NCI-H345 treated with DMSO at 0.1 percent for 48 hours (cell line): ENCODE measurements at regions not wholly inside any gene's neighbourhood (a gene's known extent, or its start where the extent isn't known, plus 50 kb on each side); places are given as distances from the start of the nearest gene placed in this dataset.

Experiments used
- DNase-seq: peaks from one replicate; lab custom pipeline; 2025; ENCODE audit not compliant: unreplicated experiment; lab: John Stamatoyannopoulos, UW

- DNase-seq: peak; percentile 77
These were observed 193.3 kb upstream of the AGAP1 start for GRCh38 chr2:235300368-235301201.

DNA sequence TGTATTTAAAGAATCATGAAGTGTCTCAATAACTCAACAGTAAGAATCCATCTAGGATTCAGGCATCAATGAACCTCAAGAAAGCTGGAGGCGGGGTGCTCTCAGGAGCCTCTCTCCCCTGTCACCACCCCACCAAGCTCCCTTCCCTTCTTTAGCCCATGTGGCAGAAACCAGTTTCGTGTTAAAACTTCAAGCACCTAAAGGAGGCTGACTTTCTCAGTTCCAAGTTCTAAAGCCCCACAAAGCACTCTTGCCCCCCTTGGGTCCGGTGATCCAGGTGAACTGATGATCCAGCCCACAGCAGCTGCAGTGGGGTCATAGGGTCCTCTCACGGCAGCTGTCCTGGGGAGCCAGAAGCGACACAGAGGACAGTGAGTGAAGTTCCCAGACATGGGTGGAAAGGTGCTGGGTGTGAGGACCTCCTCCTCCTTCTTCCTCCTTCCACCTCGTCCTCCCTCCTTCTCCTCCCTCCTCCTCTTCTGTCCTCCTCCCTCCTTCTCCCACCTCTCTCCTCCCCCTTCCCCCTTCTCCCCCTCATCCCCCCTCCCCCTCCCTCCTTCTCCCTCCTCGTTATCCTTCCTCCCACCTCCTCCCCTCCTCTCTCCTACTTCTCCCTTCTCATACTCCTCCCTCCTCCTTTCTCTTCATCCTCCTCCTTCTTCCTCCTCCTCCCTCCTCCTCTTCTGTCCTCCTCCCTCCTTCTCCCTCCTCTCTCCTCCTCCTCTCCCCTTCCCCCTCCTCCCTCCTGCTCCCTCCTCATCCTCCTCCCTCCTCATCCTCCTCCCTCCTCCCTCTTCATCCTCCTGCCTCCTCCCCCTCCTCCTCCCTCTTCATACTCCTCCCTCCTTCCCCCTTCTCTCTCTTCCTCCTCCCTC lies 192.4 kb upstream of the AGAP1 start:
- DNase-seq: no peak

- DNase-seq: no peak
These were observed 191.6 kb upstream of the AGAP1 start for GRCh38 chr2:235302263-235302662.

DNA sequence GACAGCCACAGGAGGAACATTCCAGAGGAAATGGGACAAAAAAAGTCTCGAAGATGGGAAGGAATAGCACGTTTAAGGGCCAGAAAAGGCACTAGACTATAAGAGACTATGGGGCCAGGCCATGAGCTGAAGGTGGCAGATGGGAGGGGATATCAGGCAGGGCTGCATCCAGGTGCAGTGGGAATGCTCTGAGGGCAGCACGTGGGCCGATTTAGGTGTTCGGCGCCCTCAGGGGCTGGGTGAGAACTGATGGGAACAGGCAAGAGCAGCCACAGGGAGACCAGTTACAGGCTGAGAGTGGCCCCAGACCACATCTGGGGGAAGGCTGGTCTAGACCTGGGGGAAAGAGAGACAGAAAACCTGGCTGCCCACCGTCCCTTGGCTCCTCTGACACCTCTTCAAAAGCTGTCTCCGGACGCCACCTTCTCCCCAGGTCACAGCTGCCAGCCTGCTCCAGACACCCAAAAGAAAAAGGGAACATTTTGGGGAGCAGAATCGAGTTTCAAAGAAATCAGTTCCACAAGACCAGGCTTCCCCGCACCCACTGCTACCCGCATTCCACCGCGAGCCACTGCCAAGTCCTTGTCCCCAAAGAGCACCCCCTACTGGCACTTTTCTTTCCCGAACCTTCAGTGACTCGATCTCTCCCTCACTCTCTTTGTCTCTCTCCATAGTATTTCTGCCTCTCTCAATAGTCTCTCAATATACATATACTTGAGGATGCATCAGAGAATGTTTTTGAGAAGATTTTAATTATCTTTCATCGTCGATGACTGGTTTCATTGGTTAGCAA lies 190.1 kb upstream of the AGAP1 start:
- DNase-seq: no peak

DNA sequence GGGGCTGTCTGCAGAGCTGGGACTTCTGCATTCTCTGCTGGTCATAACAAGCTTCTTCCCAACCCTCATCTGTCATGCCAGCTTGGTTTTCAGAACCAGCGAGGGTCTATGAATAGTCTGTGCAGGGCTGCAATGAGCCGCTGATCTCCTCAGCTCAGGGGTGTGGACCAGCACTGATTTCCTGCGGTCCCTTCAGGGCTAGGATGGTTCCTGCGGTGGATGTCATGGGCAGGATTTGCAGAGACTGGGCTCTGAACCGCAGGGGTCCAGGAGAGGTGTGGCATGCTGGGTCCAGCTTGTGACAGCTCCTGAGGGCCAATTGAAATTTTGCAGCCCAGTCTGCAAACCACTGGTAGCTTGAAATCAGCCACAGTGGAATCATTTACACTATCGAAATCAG lies 188.2 kb upstream of the AGAP1 start:
- no peak for DNase-seq

DNA sequence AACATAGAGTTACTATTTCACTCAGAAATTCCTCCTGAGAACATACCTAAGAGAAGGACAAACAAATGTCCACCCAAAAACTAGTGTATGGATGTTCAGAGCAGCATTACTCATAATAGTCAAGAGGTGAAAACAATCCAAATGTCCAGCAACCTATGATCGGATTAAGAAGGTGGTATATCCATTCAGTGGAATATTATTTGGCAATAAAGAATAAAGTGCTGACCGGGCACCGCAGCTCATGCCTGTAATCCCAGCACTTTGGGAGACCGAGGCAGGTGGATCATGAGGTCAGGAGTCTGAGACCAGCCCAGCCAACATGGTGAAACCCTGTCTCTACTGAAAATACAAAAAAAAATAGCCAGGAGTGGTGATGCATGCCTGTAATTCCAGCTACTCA lies 182.8 kb upstream of the AGAP1 start:
- DNase-seq: no peak

DNA sequence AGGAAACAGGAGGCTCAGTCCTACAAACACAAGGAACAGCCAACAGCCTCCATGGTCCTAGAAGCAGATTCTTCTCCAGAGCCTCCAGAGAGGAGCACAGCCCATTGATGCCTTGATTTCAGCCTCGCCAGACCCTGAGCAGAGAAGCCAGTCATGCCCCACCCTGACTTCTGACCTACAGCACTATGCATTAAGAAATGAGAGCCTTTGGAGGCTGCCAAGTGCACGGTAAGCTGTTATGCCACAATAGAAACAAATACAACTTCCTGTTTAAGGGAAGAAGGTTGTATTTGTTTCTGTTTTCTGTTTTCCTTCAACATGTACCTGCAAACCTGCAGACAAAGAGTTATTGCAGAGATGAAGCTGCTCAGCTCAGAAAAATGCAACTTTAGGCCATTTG lies 181.3 kb upstream of the AGAP1 start:
- DNase-seq: no peak

DNA sequence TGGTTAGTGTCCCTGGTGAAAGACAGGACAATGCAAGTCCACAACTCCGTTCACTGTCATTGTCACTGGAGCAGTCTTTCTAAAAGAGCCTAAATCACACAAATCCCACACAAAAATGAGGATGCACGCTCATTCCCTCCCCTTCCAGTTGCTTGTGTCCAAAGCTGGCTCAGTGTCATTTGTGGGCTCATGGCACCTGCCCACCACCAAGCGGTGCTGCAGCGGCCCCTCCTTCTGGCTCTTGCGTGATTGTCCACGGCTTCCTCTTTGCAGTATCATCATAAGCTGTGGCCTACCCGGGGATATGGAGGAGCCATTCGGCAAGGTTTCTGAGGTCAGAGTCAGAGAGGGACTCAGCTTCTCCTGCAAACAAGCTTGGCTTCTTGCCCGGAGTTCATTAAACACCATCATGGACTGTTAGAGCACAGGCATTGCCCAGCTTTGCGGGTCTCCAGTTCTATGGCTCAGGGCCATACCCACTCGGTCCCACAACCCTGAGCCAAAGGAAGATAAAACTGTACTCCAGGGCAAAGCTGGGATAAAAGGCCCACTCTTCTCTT lies 179.4 kb upstream of the AGAP1 start:
- DNase-seq: no peak

- no peak for DNase-seq
These were observed 174.7 kb upstream of the AGAP1 start for GRCh38 chr2:235319095-235319494.

DNA sequence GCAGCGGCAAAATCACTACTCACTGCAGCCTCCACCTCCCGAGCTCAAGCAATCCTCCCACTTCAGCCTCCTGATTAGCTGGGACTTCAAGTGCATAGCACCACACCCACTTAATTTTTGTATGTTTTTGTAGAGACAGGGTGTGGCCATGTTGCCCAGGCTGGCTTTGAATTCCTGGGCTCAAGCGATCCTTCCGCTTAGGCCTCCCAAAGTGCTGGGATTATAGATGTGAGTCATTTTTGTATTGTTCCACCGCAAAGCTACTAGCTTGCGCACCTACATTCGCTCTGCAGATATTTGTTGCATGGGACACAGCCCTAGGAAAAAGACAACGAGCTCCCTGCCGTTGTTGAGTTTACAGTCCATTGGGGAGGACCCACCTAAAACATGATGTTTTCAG lies 173.5 kb upstream of the AGAP1 start:
- DNase-seq: no peak

DNA sequence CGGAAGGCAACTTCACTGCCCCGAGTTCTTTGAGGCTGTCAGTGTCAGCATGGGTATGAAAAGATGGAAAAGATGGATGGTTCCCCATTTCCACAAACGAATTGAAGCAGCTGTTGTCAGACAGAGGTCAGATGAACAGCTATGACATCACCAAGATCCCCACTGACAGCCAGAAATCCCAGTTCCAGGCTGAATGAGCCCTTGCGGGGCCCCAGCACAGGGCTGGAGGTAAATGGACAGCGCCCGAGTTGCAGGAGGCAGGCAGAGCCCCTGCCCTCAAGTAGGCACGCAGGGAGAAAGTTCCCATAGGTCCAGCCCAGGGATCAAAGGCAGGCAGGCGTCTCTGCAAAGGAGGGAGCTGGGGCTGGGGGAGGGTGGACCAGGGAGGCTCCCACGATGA lies 169.5 kb upstream of the AGAP1 start:
- no peak for DNase-seq

- no peak for DNase-seq
These were observed 168.7 kb upstream of the AGAP1 start for GRCh38 chr2:235325151-235325550.

GRCh38 chr2:235328991-235329390 lies 164.9 kb upstream of the AGAP1 start:
- DNase-seq: no peak

DNA sequence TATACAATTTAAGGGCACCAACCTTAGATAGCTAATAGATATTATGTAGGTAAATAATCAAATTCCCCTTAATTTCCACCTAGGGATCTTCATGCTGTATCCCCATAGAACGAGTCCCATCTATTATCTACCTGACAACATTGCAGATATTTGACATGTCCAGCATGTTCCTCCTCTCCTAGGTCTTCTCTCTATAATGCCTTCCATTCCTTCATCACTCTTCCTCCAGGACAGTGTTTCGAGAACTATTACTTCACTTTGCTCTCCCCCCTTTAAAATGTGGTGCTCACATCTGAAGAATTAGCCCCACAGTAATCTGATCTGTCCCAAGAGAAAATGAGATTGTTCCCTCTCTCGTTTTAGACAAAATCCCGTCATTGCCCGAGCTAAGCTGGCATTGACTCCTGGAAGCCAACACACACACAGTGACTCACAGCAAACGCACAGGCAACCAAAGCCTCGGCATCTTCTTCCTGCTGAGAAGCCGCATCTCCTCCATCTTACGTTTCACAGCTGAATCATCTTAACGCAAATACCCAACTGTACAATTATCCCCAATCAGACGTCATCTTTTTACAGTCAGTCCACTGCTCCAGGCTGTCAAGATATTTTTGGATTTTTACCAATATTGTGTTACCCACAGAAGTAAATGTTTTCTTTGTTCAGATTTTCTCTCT lies 162.9 kb upstream of the AGAP1 start:
- DNase-seq: no peak

- no peak for DNase-seq
These were observed 161.5 kb upstream of the AGAP1 start for GRCh38 chr2:235332240-235332890.

GRCh38 chr2:235333076-235333475 lies 160.8 kb upstream of the AGAP1 start:
- no peak for DNase-seq

GRCh38 chr2:235334179-235334578 lies 159.7 kb upstream of the AGAP1 start:
- no peak for DNase-seq

- DNase-seq: no peak
These were observed 150.6 kb upstream of the AGAP1 start for GRCh38 chr2:235343156-235343774.

DNA sequence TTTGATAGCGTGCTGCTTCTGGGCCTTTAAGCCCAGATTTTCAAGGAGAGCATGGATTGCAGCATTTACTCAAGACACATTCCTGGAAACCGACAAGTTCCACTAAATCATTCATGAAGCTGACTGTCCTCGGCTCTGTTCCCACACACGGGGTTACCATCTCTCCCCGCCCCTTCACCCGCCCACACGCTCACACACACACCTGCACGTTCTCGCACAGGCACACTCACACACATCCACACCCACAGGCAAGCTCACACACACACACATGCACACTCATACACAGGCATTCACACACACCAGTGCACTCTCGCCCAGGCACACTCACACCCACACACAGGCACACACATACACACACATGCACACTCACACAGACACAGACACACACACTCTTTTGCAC lies 150.0 kb upstream of the AGAP1 start:
- no peak for DNase-seq

DNA sequence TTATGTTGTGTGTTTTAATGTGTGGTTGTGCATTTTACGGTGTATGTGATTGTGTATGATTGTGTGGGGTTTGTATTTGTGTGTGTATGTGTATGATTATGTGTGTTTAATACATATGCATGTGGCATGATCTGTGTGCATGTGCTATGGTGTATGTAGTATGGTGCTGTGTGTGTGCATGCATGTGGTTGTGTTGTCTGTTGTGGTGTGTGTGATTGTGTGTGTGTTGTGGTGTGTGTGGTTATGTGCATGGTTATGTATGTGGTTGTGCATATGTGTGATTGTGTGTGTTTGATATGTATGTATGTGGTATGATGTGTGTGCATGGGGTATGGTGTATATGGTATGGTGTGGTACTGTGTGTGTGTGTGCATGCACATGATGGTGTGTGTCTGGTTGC lies 148.1 kb upstream of the AGAP1 start:
- no peak for DNase-seq
